Liver (tissue), 8 donors: ENCODE measurements at regions not wholly inside any gene's neighbourhood (a gene's known extent, or its start where the extent isn't known, plus 50 kb on each side); places are given as distances from the start of the nearest gene placed in this dataset.

ENCODE experiments used
- DNase-seq: peaks from one replicate; pipeline ENCODE4 v3.0.0-alpha.2; 2017; ENCODE audit warnings: low spot score
- H3K27ac ChIP-seq, 2 donors: one replicate each; pipeline ENCODE4 v1.7.0; 2013; ENCODE audit warnings: inconsistent platforms in 2 of 2, low read length in 2 of 2, control low read depth in 1 of 2, low read depth in 1 of 2, mild to moderate bottlenecking in 1 of 2
- H3K27me3 ChIP-seq, 4 donors: one replicate each; pipeline versions ENCODE4 v1.6.1 to v1.7.0; 2013; ENCODE audit warnings: low read length in 3 of 4, inconsistent platforms in 1 of 4, mild to moderate bottlenecking in 1 of 4, moderate library complexity in 1 of 4; ENCODE audit not compliant: control insufficient read depth in 4 of 4, insufficient read depth in 4 of 4
- H3K36me3 ChIP-seq, 4 donors: one replicate each; pipeline versions ENCODE4 v1.6.1 to v1.7.0; 2013; ENCODE audit warnings: low read length in 3 of 4, mild to moderate bottlenecking in 3 of 4, low read depth in 1 of 4, moderate library complexity in 1 of 4; ENCODE audit not compliant: control insufficient read depth in 4 of 4, insufficient read depth in 3 of 4
- H3K4me1 ChIP-seq, 4 donors: one replicate each; pipeline versions ENCODE4 v1.6.1 to v1.7.0; 2013; ENCODE audit warnings: low read length in 3 of 4, mild to moderate bottlenecking in 3 of 4, moderate library complexity in 1 of 4; ENCODE audit not compliant: control insufficient read depth in 4 of 4, insufficient read depth in 4 of 4
- H3K4me3 ChIP-seq, 3 donors: one replicate each; pipeline versions ENCODE4 v1.6.1 to v1.7.0; 2013; ENCODE audit warnings: low read length in 3 of 3, control low read depth in 1 of 3, low read depth in 1 of 3, mild to moderate bottlenecking in 1 of 3
- H3K9ac ChIP-seq, 2 donors: one replicate each; pipeline ENCODE4 v1.7.0; 2013; ENCODE audit warnings: low read length in 2 of 2, mild to moderate bottlenecking in 2 of 2, moderate library complexity in 2 of 2, control low read depth in 1 of 2, low read depth in 1 of 2
- H3K9me3 ChIP-seq, 4 donors: one replicate each; pipeline versions ENCODE4 v1.6.1 to v1.7.0; 2013; ENCODE audit warnings: low read length in 3 of 4; ENCODE audit not compliant: control insufficient read depth in 4 of 4
- EGR1 ChIP-seq, 2 donors: IDR thresholded peaks; 2 replicates each; pipeline ENCODE4 v1.6.1; 2016 to 2018; ENCODE audit warnings: antibody characterized with exemption in 2 of 2, low read depth in 2 of 2
- FOXA1 ChIP-seq: IDR thresholded peaks from 2 replicates; pipeline ENCODE4 v1.6.1; 2016; ENCODE audit warnings: antibody characterized with exemption
- FOXA2 ChIP-seq: IDR thresholded peaks from 2 replicates; pipeline ENCODE4 v1.6.1; 2016; ENCODE audit warnings: antibody characterized with exemption
- GABPA ChIP-seq, 2 donors: IDR thresholded peaks in 1 of 2; conservative IDR thresholded peaks in 1 of 2; 2 replicates each; pipeline ENCODE4 v1.6.1; 2016; ENCODE audit warnings: antibody characterized with exemption in 2 of 2, mild to moderate bottlenecking in 1 of 2, moderate library complexity in 1 of 2
- HNF4A ChIP-seq, 2 donors: conservative IDR thresholded peaks; 2 replicates each; pipeline ENCODE4 v1.6.1; 2016; ENCODE audit warnings: antibody characterized with exemption in 2 of 2, mild to moderate bottlenecking in 2 of 2
- HNF4G ChIP-seq: IDR thresholded peaks from 2 replicates; pipeline ENCODE4 v1.6.1; 2016; ENCODE audit warnings: antibody characterized with exemption
- JUND ChIP-seq, 2 donors: IDR thresholded peaks; 2 replicates each; pipeline ENCODE4 v1.6.1; 2016; ENCODE audit warnings: antibody characterized with exemption in 2 of 2
- NR2F2 ChIP-seq: IDR thresholded peaks from 2 replicates; pipeline ENCODE4 v1.6.1; 2016; ENCODE audit warnings: antibody characterized with exemption
- RAD21 ChIP-seq, 2 donors: IDR thresholded peaks; 2 replicates each; pipeline ENCODE4 v1.6.1; 2016; ENCODE audit warnings: antibody characterized with exemption in 2 of 2, mild to moderate bottlenecking in 2 of 2
- RXRA ChIP-seq, 2 donors: IDR thresholded peaks; 2 replicates each; pipeline ENCODE4 v1.6.1; 2017 to 2018; ENCODE audit warnings: antibody characterized with exemption in 2 of 2, mild to moderate bottlenecking in 1 of 2
- SP1 ChIP-seq: IDR thresholded peaks from 2 replicates; pipeline ENCODE4 v1.6.1; 2018; ENCODE audit warnings: antibody characterized with exemption, mild to moderate bottlenecking
- TAF1 ChIP-seq: conservative IDR thresholded peaks from 2 replicates; pipeline ENCODE4 v1.6.1; 2016; ENCODE audit warnings: antibody characterized with exemption, mild to moderate bottlenecking
- YY1 ChIP-seq: IDR thresholded peaks from 2 replicates; pipeline ENCODE4 v1.6.1; 2016; ENCODE audit warnings: antibody characterized with exemption, mild to moderate bottlenecking
- WGBS: extraction: QIAGEN DNeasy Blood & Tissue Kit; methylation state at CpG from one replicate; pipeline ENCODE4 v1.1.7; 2013; 5-methylcytosine and 5-hydroxymethylcytosine counted together
- TF ChIP-seq, protein P1 (sequence below): IDR thresholded peaks from 2 replicates; pipeline ENCODE4 v1.6.1; 2016; ENCODE audit warnings: antibody characterized with exemption
- TF ChIP-seq, protein P2 (sequence below): fragments of 150-350 bp; IDR thresholded peaks from 2 replicates; pipeline ENCODE4 v1.5.1; 2017; ENCODE audit warnings: improper control_type of control experiment, low read depth, low read length; ENCODE audit not compliant: missing input control
- TF ChIP-seq, protein P3 (sequence below): IDR thresholded peaks from 2 replicates; pipeline ENCODE4 v1.6.1; 2016; ENCODE audit warnings: antibody characterized with exemption
- TF ChIP-seq, protein P4 (sequence below): IDR thresholded peaks from 2 replicates; pipeline ENCODE4 v1.6.1; 2016; ENCODE audit warnings: antibody characterized with exemption
- TF ChIP-seq, protein P5 (sequence below): IDR thresholded peaks from 2 replicates; pipeline ENCODE4 v1.6.1; 2016; ENCODE audit warnings: antibody characterized with exemption, mild to moderate bottlenecking
- donor health status: healthy.
- donor health status: healthy.
- donor health status: healthy.
- donor health status: healthy.
- donor health status: healthy.

DNA sequence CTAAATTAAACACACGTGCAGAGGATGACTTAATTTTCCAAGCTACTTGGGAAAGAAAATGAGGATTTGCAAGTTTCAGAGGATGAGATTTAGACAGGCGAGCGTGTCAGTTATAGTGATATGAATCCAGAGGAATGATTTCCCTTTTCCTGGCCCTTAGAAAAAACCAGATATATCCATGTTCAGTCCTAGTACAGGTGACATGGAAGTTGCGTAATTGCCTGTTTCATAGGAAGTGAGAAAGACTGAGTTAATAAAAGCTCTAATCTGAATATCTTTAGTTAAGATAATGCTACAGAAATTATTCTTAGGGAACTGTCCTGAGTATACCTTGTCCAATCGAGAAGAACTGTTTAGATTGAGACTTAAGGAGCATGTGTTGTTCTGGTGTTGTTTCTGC lies 490.5 kb downstream of the ZNF385D start:
- Histone ChIP-seq H3K27ac (no peak overlapping the region), H3K9me3 (no peaks in the 10 kb centered on the region), H3K36me3 (no peaks in the 10 kb centered on the region), H3K4me3 (no peak overlapping the region), H3K9ac (no peak overlapping the region), H3K4me1 (no peaks in the 10 kb centered on the region), H3K27me3 (no peaks in the 10 kb centered on the region)
- DNase-seq, result no peak
- WGBS, result 65% methylated on average over 5 of the region's 5 CpGs
- TF ChIP-seq NR2F2 (no peak), TAF1 (no peak), GABPA (IDR thresholded peaks at IDR 0.05 in 1 of 2, conservative IDR thresholded peaks at IDR 0.05 in 1 of 2) (no peak), FOXA1 (no peak), YY1 (no peak), HNF4A (conservative IDR thresholded peaks at IDR 0.05) (no peak), SP1 (no peak), EGR1 (IDR thresholded peaks at IDR 0.05; ENCODE audit: low read depth in 2 of 2) (no peak), FOXA2 (no peak), HNF4G (no peak)
- TF ChIP-seq, protein P1, sequence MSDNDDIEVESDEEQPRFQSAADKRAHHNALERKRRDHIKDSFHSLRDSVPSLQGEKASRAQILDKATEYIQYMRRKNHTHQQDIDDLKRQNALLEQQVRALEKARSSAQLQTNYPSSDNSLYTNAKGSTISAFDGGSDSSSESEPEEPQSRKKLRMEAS, result no peak
- TF ChIP-seq, protein P2, sequence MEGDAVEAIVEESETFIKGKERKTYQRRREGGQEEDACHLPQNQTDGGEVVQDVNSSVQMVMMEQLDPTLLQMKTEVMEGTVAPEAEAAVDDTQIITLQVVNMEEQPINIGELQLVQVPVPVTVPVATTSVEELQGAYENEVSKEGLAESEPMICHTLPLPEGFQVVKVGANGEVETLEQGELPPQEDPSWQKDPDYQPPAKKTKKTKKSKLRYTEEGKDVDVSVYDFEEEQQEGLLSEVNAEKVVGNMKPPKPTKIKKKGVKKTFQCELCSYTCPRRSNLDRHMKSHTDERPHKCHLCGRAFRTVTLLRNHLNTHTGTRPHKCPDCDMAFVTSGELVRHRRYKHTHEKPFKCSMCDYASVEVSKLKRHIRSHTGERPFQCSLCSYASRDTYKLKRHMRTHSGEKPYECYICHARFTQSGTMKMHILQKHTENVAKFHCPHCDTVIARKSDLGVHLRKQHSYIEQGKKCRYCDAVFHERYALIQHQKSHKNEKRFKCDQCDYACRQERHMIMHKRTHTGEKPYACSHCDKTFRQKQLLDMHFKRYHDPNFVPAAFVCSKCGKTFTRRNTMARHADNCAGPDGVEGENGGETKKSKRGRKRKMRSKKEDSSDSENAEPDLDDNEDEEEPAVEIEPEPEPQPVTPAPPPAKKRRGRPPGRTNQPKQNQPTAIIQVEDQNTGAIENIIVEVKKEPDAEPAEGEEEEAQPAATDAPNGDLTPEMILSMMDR, result no peak

DNA sequence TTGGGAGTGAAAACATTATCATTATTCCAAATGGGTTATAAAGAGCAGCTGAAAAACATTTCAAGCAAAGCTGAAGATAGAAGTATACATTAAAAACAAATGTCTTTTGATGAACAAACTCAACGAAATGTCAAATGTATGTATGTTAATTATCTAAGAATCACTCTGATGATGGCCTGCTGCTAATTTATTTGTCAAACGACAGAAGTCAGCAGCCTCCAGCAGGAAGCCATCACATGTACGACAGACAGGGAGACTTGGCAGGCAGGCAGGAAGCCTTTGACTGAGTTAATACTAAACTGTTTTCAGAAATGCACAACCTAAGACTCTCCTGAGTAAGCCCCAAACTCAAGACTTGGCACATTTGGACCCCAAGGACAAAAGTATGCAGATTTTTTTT lies 491.1 kb downstream of the ZNF385D start:
- Histone ChIP-seq H3K27me3 (no peaks in the 10 kb centered on the region), H3K9me3 (no peaks in the 10 kb centered on the region), H3K36me3 (no peaks in the 10 kb centered on the region), H3K27ac (no peak overlapping the region), H3K4me1 (no peaks in the 10 kb centered on the region), H3K9ac (no peak overlapping the region), H3K4me3 (no peak overlapping the region)
- DNase-seq, result no peak
- TF ChIP-seq, protein P3, sequence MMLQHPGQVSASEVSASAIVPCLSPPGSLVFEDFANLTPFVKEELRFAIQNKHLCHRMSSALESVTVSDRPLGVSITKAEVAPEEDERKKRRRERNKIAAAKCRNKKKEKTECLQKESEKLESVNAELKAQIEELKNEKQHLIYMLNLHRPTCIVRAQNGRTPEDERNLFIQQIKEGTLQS, result no peak
- no peak for TF ChIP-seq FOXA2
- TF ChIP-seq RXRA (IDR thresholded peaks at IDR 0.05), result no peak
- TF ChIP-seq, protein P2, result no peak
- no peak for TF ChIP-seq GABPA (IDR thresholded peaks at IDR 0.05 in 1 of 2, conservative IDR thresholded peaks at IDR 0.05 in 1 of 2)
- TF ChIP-seq EGR1 (IDR thresholded peaks at IDR 0.05; ENCODE audit: low read depth in 2 of 2), result no peak
- TF ChIP-seq RAD21 (IDR thresholded peaks at IDR 0.05), result no peak
- no peak for TF ChIP-seq HNF4G
- TF ChIP-seq, protein P1, result no peak
- TF ChIP-seq YY1, result no peak
- TF ChIP-seq, protein P4, sequence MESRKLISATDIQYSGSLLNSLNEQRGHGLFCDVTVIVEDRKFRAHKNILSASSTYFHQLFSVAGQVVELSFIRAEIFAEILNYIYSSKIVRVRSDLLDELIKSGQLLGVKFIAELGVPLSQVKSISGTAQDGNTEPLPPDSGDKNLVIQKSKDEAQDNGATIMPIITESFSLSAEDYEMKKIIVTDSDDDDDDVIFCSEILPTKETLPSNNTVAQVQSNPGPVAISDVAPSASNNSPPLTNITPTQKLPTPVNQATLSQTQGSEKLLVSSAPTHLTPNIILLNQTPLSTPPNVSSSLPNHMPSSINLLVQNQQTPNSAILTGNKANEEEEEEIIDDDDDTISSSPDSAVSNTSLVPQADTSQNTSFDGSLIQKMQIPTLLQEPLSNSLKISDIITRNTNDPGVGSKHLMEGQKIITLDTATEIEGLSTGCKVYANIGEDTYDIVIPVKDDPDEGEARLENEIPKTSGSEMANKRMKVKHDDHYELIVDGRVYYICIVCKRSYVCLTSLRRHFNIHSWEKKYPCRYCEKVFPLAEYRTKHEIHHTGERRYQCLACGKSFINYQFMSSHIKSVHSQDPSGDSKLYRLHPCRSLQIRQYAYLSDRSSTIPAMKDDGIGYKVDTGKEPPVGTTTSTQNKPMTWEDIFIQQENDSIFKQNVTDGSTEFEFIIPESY, result no peak
- no peak for TF ChIP-seq JUND (IDR thresholded peaks at IDR 0.05)
- TF ChIP-seq SP1, result no peak
- no peak for TF ChIP-seq FOXA1
- no peak for TF ChIP-seq NR2F2
- TF ChIP-seq HNF4A (conservative IDR thresholded peaks at IDR 0.05), result no peak
- TF ChIP-seq TAF1, result no peak
- TF ChIP-seq, protein P5, sequence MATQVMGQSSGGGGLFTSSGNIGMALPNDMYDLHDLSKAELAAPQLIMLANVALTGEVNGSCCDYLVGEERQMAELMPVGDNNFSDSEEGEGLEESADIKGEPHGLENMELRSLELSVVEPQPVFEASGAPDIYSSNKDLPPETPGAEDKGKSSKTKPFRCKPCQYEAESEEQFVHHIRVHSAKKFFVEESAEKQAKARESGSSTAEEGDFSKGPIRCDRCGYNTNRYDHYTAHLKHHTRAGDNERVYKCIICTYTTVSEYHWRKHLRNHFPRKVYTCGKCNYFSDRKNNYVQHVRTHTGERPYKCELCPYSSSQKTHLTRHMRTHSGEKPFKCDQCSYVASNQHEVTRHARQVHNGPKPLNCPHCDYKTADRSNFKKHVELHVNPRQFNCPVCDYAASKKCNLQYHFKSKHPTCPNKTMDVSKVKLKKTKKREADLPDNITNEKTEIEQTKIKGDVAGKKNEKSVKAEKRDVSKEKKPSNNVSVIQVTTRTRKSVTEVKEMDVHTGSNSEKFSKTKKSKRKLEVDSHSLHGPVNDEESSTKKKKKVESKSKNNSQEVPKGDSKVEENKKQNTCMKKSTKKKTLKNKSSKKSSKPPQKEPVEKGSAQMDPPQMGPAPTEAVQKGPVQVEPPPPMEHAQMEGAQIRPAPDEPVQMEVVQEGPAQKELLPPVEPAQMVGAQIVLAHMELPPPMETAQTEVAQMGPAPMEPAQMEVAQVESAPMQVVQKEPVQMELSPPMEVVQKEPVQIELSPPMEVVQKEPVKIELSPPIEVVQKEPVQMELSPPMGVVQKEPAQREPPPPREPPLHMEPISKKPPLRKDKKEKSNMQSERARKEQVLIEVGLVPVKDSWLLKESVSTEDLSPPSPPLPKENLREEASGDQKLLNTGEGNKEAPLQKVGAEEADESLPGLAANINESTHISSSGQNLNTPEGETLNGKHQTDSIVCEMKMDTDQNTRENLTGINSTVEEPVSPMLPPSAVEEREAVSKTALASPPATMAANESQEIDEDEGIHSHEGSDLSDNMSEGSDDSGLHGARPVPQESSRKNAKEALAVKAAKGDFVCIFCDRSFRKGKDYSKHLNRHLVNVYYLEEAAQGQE, result no peak
- WGBS, result 18% methylated on average over 3 of the region's 3 CpGs
